GM10266 (cell line): ENCODE measurements at regions not wholly inside any gene's neighbourhood (a gene's known extent, or its start where the extent isn't known, plus 50 kb on each side); places are given as distances from the start of the nearest gene placed in this dataset.

Experiments
- DNase-seq: peaks from one replicate; pipeline ENCODE4 v3.0.0; 2012; ENCODE audit errors: extremely low spot score
- CTCF ChIP-seq: IDR thresholded peaks from 2 replicates; pipeline ENCODE4 v1.5.1; 2012; ENCODE audit warnings: mild to moderate bottlenecking, low read depth; ENCODE audit not compliant: control insufficient read depth, insufficient read depth; ENCODE audit errors: missing control alignments

- no peak for DNase-seq
- TF ChIP-seq CTCF: no peak
These were observed 147.5 kb upstream of the TSLP start for GRCh38 chr5:110923971-110924370.

GRCh38 chr5:110925398-110925797 lies 146.1 kb upstream of the TSLP start:
- TF ChIP-seq CTCF: no peak
- no peak for DNase-seq

GRCh38 chr5:110925916-110926315 lies 145.6 kb upstream of the TSLP start:
- DNase-seq: no peak
- no peak for TF ChIP-seq CTCF

- TF ChIP-seq CTCF: no peak
- DNase-seq: no peak
These were observed 138.6 kb upstream of the TSLP start for GRCh38 chr5:110932755-110933488.

GRCh38 chr5:110940136-110940535 lies 131.4 kb upstream of the TSLP start:
- TF ChIP-seq CTCF: no peak
- DNase-seq: no peak

GRCh38 chr5:110945874-110946436 lies 125.6 kb upstream of the TSLP start:
- no peak for DNase-seq
- no peak for TF ChIP-seq CTCF

- no peak for TF ChIP-seq CTCF
- no peak for DNase-seq
These were observed 120.1 kb upstream of the TSLP start for GRCh38 chr5:110951373-110951791.
